Stimulated activated naive B cell treated with anti-CD40 and anti-IgM and Interleukin-4, amounts not matched to agents 10 μg/mL and 1 μg/mL and 100 μg/mL, for 72 hours (primary cell): ENCODE measurements at regions not wholly inside any gene's neighbourhood (a gene's known extent, or its start where the extent isn't known, plus 50 kb on each side); places are given as distances from the start of the nearest gene placed in this dataset.

Experiments
- ATAC-seq, 2 donors: fragments of 150-1000 bp; cut with Tn5 transposase; replicated peaks; 2 replicates each; pipeline ENCODE4 v1.10.0; 2021; ENCODE audit warnings: moderate library complexity in 1 of 2
- DNase-seq: peaks from one replicate; pipeline ENCODE4 v3.0.0; 2021
- H3K27ac Mint-ChIP-seq: one replicate; pipeline ENCODE4 v1.8.0; 2022; ENCODE audit warnings: mild to moderate bottlenecking, mixed read lengths
- H3K27me3 Mint-ChIP-seq, 2 donors: one replicate each; pipeline ENCODE4 v1.8.0; 2022; ENCODE audit warnings: mixed read lengths in 2 of 2
- H3K36me3 Mint-ChIP-seq, 2 donors: one replicate each; pipeline ENCODE4 v1.8.0; 2022; ENCODE audit warnings: mixed read lengths in 2 of 2, mild to moderate bottlenecking in 1 of 2
- H3K4me1 Mint-ChIP-seq, 2 donors: one replicate each; pipeline ENCODE4 v1.8.0; 2022; ENCODE audit warnings: mixed read lengths in 2 of 2, mild to moderate bottlenecking in 1 of 2
- H3K4me3 Mint-ChIP-seq, 2 donors: one replicate each; pipeline ENCODE4 v1.8.0; 2022; ENCODE audit warnings: mild to moderate bottlenecking in 2 of 2, mixed read lengths in 2 of 2, moderate library complexity in 1 of 2
- H3K9me3 Mint-ChIP-seq, 2 donors: one replicate each; pipeline ENCODE4 v1.8.0; 2022; ENCODE audit warnings: mixed read lengths in 2 of 2, mild to moderate bottlenecking in 1 of 2

- Mint-ChIP-seq H3K27ac (no peak overlapping the region), H3K4me3 (no peak overlapping the region), H3K27me3 (peaks cover 8 to 12% of the 10 kb centered on the region in 2 donors), H3K9me3 (peaks cover 0 to 2% of the 10 kb centered on the region in 2 donors), H3K36me3 (no peaks in the 10 kb centered on the region), H3K4me1 (no peaks in the 10 kb centered on the region)
- no peak for DNase-seq
- no peak for ATAC-seq
Observed at GRCh38 chr5:116626945-116627679, 52.5 kb upstream of the SEMA6A start.

DNA sequence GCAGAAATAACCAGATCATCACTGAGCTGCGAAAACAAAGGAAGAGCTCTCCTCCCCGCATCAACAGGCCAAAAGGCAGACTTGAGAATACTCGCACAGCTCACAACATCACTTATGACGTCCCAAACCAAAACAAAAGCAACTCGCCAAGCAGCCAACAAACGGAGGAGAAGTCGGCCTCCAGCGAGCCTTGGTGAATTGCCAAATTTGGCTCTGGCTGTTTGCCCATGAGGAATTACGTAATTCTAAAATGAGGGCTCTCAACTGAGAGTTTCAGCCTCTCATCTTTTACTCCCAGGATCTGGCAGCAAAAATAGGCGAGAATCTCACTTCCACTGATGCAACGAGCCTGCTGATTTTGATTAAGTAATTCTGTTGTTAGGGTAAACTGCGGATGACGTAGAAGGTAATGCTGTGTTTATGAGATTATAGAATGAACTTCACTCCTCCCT lies 51.7 kb upstream of the SEMA6A start:
- DNase-seq, result no peak

More for the DNA sequence above, 51.7 kb upstream of the SEMA6A start:
- no peaks in the 10 kb centered on the region for H3K4me1 Mint-ChIP-seq
- H3K36me3 Mint-ChIP-seq, result no peaks in the 10 kb centered on the region
- H3K4me3 Mint-ChIP-seq, result no peak overlapping the region
- peaks cover 8 to 12% of the 10 kb centered on the region in 2 donors for H3K27me3 Mint-ChIP-seq
- no peak for ATAC-seq
- H3K9me3 Mint-ChIP-seq, result peaks cover 0 to 2% of the 10 kb centered on the region in 2 donors
- no peak overlapping the region for H3K27ac Mint-ChIP-seq
